ENCODE measurements at regions not wholly inside any gene's neighbourhood (a gene's known extent, or its start where the extent isn't known, plus 50 kb on each side); places are given as distances from the start of the nearest gene placed in this dataset.

DNA sequence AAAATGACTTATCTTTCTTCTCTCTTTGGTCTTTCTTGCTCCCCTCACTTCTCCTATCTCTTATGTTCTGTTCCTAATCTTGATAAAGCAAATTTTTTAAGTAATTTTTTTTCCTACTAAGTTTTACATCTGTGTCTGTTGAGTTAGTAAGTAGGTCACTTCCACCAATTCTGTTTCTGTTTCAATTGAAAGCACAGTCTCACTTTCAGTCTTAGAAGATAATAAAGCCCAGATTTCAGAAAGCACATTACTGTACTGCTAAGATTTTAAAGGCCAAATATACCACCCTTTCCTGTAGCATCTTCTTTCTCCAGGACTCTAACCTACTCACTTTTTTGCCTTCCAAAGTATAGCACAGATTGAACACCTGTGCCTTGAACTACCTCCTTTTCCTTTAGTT, 866.1 kb upstream of the ADGRB3 start:
- TF ChIP-seq POLR2AphosphoS5 (IDR thresholded peaks at IDR 0.05; ENCODE audit: low read depth, low read length) (no peak), POLR2A (IDR thresholded peaks at IDR 0.05; ENCODE audit: low read depth, low read length) (no peak), TAF1 (IDR thresholded peaks at IDR 0.05; ENCODE audit: low read depth, low read length) (no peak)

All from GM12891 (cell line).